OCI-LY1 (cell line): ENCODE measurements at regions not wholly inside any gene's neighbourhood (a gene's known extent, or its start where the extent isn't known, plus 50 kb on each side); places are given as distances from the start of the nearest gene placed in this dataset.

Source experiments
- EZH2 ChIP-seq: fragments of 200-600 bp; sonication (generic), shearing (Covaris generic); IDR thresholded peaks from 2 replicates; pipeline ENCODE4 v1.8.0; 2017; ENCODE audit warnings: borderline replicate concordance, mixed run types, mild to moderate bottlenecking, antibody characterized with exemption, low read length, moderate library complexity, mixed read lengths
- TF ChIP-seq, protein P1 (sequence below): fragments of 200-600 bp; sonication (generic), shearing (Covaris generic); IDR thresholded peaks from 2 replicates; pipeline ENCODE4 v1.5.1; 2017; ENCODE audit warnings: mild to moderate bottlenecking, antibody characterized with exemption, low read length, moderate library complexity, mixed read lengths

- TF ChIP-seq, protein P1, sequence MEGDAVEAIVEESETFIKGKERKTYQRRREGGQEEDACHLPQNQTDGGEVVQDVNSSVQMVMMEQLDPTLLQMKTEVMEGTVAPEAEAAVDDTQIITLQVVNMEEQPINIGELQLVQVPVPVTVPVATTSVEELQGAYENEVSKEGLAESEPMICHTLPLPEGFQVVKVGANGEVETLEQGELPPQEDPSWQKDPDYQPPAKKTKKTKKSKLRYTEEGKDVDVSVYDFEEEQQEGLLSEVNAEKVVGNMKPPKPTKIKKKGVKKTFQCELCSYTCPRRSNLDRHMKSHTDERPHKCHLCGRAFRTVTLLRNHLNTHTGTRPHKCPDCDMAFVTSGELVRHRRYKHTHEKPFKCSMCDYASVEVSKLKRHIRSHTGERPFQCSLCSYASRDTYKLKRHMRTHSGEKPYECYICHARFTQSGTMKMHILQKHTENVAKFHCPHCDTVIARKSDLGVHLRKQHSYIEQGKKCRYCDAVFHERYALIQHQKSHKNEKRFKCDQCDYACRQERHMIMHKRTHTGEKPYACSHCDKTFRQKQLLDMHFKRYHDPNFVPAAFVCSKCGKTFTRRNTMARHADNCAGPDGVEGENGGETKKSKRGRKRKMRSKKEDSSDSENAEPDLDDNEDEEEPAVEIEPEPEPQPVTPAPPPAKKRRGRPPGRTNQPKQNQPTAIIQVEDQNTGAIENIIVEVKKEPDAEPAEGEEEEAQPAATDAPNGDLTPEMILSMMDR = no peak
- TF ChIP-seq EZH2 = no peak
These were observed 349.3 kb downstream of the CXCL12 start for GRCh38 chr10:44035474-44036197.
